Breast epithelium (tissue), 4 donors: ENCODE measurements at regions not wholly inside any gene's neighbourhood (a gene's known extent, or its start where the extent isn't known, plus 50 kb on each side); places are given as distances from the start of the nearest gene placed in this dataset.

Experiments
- DNase-seq, 2 donors: peaks; one replicate each; pipeline ENCODE4 v3.0.0-alpha.2; 2019; ENCODE audit warnings: low spot score in 2 of 2
- H3K27ac ChIP-seq, 2 donors: fragments of 200-600 bp; sonication (generic) in 1 of 2; one replicate each; pipeline ENCODE4 v1.5.1; 2016 to 2019; ENCODE audit warnings: mild to moderate bottlenecking in 1 of 2
- H3K27me3 ChIP-seq, 2 donors: fragments of 200-600 bp; sonication (generic) in 1 of 2; one replicate each; pipeline versions ENCODE4 v1.5.1 to v1.6.0; 2017 to 2019; ENCODE audit warnings: control low read depth in 1 of 2, mild to moderate bottlenecking in 1 of 2
- H3K36me3 ChIP-seq: fragments of 200-600 bp; one replicate; pipeline ENCODE4 v1.5.1; 2019
- H3K4me1 ChIP-seq, 2 donors: fragments of 200-600 bp; sonication (generic); one replicate each; pipeline ENCODE4 v1.5.1; 2016 to 2019; ENCODE audit warnings: control low read depth in 1 of 2
- H3K4me3 ChIP-seq, 3 donors: fragments of 200-600 bp; sonication (generic); 1 replicate in 2 of 3; 2 replicates in 1 of 3; pipeline ENCODE4 v1.5.1; 2016 to 2019; ENCODE audit warnings: mild to moderate bottlenecking in 3 of 3, moderate library complexity in 2 of 3
- H3K9me3 ChIP-seq, 2 donors: fragments of 200-600 bp; sonication (generic) in 1 of 2; one replicate each; pipeline ENCODE4 v1.5.1; 2016 to 2019; ENCODE audit warnings: control low read depth in 1 of 2
- POLR2A ChIP-seq: fragments of 450-650 bp; IDR thresholded peaks from one replicate; pipeline ENCODE4 v1.6.1; 2016; ENCODE audit warnings: antibody characterized with exemption, mild to moderate bottlenecking, moderate library complexity
- POLR2AphosphoS5 ChIP-seq, 3 donors: sonication (generic); formaldehyde crosslinking; IDR thresholded peaks; one replicate each; pipeline ENCODE4 v1.6.1; 2017; ENCODE audit warnings: antibody characterized with exemption in 3 of 3
- intact Hi-C: fragments of 100-400 bp; cut with DNase I; formaldehyde crosslinking; loops from one replicate; pipeline ENCODE4 v1.15.1; 2023; ENCODE audit warnings: low total_unique reads
- TF ChIP-seq, protein P1 (sequence below), 3 donors: fragments of 450-650 bp; IDR thresholded peaks; one replicate each; pipeline ENCODE4 v1.5.1; 2016 to 2017; ENCODE audit warnings: antibody characterized with exemption in 3 of 3, mild to moderate bottlenecking in 3 of 3, moderate library complexity in 3 of 3

DNA sequence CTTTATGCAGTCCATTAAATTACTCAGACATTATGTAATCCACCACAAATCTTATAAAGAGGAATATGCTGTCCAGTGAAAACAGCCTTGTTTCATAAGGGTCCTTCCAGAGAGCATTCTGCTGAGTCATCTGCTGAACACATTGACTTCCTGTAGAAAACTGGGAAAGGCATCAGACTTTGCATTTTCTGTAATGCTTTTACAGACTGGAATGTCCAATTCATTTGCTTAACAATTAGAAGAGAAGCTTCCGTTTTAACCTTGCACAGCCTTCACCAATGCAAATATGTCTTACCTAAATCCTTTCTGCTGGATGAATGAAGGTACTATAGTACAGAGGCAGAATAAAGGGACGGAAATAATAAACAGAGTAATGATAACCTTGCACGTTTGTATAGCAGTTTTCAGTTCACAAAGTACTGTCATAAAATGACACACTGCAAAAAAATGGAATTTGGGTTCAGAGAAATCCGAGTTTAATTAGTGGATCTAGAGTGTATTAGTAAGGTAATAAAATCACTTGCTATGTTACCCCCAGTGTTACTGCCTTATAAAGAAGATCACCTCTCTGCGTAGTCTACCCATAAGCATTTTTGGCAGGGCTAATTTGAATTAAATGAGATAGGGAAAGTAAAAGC, 301.5 kb downstream of the PYDC2 start:
- Histone ChIP-seq H3K9me3 (no peaks in the 10 kb centered on the region), H3K27ac (no peak overlapping the region), H3K36me3 (no peaks in the 10 kb centered on the region), H3K4me1 (no peaks in the 10 kb centered on the region), H3K4me3 (no peak overlapping the region), H3K27me3 (no peaks in the 10 kb centered on the region)
- intact Hi-C loops: no loop called here
- DNase-seq: no peak
- TF ChIP-seq POLR2A: no peak
- TF ChIP-seq, protein P1, sequence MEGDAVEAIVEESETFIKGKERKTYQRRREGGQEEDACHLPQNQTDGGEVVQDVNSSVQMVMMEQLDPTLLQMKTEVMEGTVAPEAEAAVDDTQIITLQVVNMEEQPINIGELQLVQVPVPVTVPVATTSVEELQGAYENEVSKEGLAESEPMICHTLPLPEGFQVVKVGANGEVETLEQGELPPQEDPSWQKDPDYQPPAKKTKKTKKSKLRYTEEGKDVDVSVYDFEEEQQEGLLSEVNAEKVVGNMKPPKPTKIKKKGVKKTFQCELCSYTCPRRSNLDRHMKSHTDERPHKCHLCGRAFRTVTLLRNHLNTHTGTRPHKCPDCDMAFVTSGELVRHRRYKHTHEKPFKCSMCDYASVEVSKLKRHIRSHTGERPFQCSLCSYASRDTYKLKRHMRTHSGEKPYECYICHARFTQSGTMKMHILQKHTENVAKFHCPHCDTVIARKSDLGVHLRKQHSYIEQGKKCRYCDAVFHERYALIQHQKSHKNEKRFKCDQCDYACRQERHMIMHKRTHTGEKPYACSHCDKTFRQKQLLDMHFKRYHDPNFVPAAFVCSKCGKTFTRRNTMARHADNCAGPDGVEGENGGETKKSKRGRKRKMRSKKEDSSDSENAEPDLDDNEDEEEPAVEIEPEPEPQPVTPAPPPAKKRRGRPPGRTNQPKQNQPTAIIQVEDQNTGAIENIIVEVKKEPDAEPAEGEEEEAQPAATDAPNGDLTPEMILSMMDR (IDR thresholded peaks at IDR 0.05): no peak
- no peak for TF ChIP-seq POLR2AphosphoS5 (IDR thresholded peaks at IDR 0.05)

DNA sequence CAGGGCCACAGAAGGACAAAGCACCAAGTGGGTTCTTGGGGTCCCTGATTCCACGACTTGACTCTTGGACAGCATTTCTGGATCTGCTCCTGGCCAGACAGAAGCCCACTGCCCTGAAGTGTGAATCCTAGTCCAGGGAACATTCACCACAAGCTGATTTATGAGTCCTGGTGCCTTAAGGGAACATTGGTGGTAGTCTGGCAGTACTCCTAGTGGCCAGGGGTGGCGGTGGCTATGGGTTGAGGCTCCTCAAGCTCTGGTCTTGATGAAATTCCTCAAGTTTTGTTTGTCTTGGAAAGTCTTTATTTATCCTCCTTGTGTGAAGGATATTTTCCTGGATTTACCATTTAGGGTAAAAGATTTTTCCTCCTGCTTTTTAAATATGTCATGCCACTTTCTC, 307.5 kb downstream of the PYDC2 start:
- Histone ChIP-seq H3K27me3 (no peaks in the 10 kb centered on the region), H3K4me3 (no peak overlapping the region), H3K27ac (no peak overlapping the region), H3K36me3 (no peaks in the 10 kb centered on the region), H3K9me3 (peaks cover 0 to 10% of the 10 kb centered on the region in 2 donors), H3K4me1 (no peaks in the 10 kb centered on the region)
- TF ChIP-seq, protein P1 (IDR thresholded peaks at IDR 0.05): no peak
- TF ChIP-seq POLR2A: no peak
- no peak for TF ChIP-seq POLR2AphosphoS5 (IDR thresholded peaks at IDR 0.05)
- intact Hi-C loops: no loop called here
- DNase-seq: no peak

DNA sequence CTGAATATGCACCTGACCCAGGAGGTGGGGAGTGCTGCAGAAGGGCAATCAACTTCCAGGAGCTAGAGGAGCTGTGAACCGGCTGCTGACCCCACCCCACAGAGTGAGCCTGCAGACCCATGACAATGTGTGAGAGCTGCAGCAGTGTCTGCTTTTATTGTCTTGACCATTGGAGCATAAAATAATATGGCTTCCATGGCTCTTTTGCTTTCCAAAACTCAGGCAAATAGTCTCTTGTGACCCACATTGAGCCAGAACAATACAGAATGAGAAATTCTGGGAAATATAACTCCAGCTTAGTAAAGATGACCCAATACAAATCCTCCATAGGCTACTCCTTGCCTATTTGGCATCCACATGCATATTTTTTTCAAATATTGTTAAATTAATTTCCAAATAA, 309.6 kb downstream of the PYDC2 start:
- intact Hi-C loops: no loop called here

DNA sequence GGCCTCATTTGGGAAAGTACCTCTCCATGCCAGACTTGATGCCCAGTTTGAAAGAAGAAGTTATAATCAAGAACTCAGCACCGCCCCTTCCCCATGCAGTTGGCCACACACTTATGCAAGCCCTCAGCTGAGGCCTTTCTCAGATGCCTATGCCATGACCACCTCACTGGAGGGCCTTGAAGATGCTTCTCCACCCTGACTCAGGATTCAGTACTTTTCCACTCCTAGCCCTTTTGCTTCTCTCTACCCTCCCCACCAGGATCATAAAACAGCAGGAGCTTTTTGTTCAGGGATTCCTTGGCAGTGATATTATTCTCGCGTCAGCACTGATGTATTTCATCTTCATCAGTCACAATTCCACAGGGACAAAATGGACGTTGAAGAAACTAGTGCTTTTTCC, 313.5 kb downstream of the PYDC2 start:
- H3K27ac ChIP-seq: no peak overlapping the region
- intact Hi-C loops: no loop called here
- no peak overlapping the region for H3K4me3 ChIP-seq
- no peaks in the 10 kb centered on the region for H3K9me3 ChIP-seq
- H3K27me3 ChIP-seq: no peaks in the 10 kb centered on the region
- DNase-seq: no peak
- H3K36me3 ChIP-seq: no peaks in the 10 kb centered on the region
- no peaks in the 10 kb centered on the region for H3K4me1 ChIP-seq
- no peak for TF ChIP-seq POLR2A
- TF ChIP-seq POLR2AphosphoS5 (IDR thresholded peaks at IDR 0.05): no peak

More for the DNA sequence above, 309.6 kb downstream of the PYDC2 start:
- no peak for DNase-seq
- H3K27ac ChIP-seq: no peak overlapping the region
- H3K4me1 ChIP-seq: no peaks in the 10 kb centered on the region
- no peak overlapping the region for H3K4me3 ChIP-seq
- no peaks in the 10 kb centered on the region for H3K27me3 ChIP-seq
- no peak for TF ChIP-seq POLR2A
- TF ChIP-seq POLR2AphosphoS5 (IDR thresholded peaks at IDR 0.05): no peak
- TF ChIP-seq, protein P1 (IDR thresholded peaks at IDR 0.05): no peak
- peaks cover 0 to 10% of the 10 kb centered on the region in 2 donors for H3K9me3 ChIP-seq
- no peaks in the 10 kb centered on the region for H3K36me3 ChIP-seq

- TF ChIP-seq POLR2AphosphoS5 (IDR thresholded peaks at IDR 0.05): no peak
- TF ChIP-seq, protein P1 (IDR thresholded peaks at IDR 0.05): no peak
- TF ChIP-seq POLR2A: no peak
- H3K4me1 ChIP-seq: no peaks in the 10 kb centered on the region
- no peaks in the 10 kb centered on the region for H3K36me3 ChIP-seq
- no peak overlapping the region for H3K4me3 ChIP-seq
- no peaks in the 10 kb centered on the region for H3K9me3 ChIP-seq
- H3K27me3 ChIP-seq: no peaks in the 10 kb centered on the region
- intact Hi-C loops: no loop called here
- no peak overlapping the region for H3K27ac ChIP-seq
- no peak for DNase-seq
Measured at GRCh38 chr3:191775451-191776233, 314.7 kb downstream of the PYDC2 start.
